Cardiac muscle cell (in vitro differentiated cells and primary cell): ENCODE measurements at regions not wholly inside any gene's neighbourhood (a gene's known extent, or its start where the extent isn't known, plus 50 kb on each side); places are given as distances from the start of the nearest gene placed in this dataset.

Experiments
- DNase-seq, 2 donors: peaks; one replicate each; pipeline versions ENCODE4 v3.0.0 to v3.0.0-alpha.2; 2010 to 2017; ENCODE audit warnings: low read depth in 1 of 2, low spot score in 1 of 2
- H3K27ac ChIP-seq: fragments of 200-600 bp; sonication (generic); 2 replicates; pipeline ENCODE4 v1.5.1; 2016
- H3K27me3 ChIP-seq: fragments of 200-600 bp; sonication (generic); 2 replicates; pipeline ENCODE4 v1.6.0; 2016; ENCODE audit warnings: control low read depth
- H3K36me3 ChIP-seq: fragments of 200-600 bp; sonication (generic); 2 replicates; pipeline ENCODE4 v1.5.1; 2016; ENCODE audit warnings: control low read depth
- H3K4me1 ChIP-seq: fragments of 200-600 bp; sonication (generic); 2 replicates; pipeline ENCODE4 v1.8.1; 2017; ENCODE audit warnings: low read depth, mild to moderate bottlenecking, mixed run types
- H3K4me3 ChIP-seq: fragments of 200-600 bp; sonication (generic); 2 replicates; pipeline ENCODE4 v1.5.1; 2016; ENCODE audit warnings: mild to moderate bottlenecking
- H3K9me3 ChIP-seq: fragments of 200-600 bp; sonication (generic); 2 replicates; pipeline ENCODE4 v1.5.1; 2017; ENCODE audit warnings: low read depth, mild to moderate bottlenecking, control low read depth
- TF ChIP-seq, protein P1 (sequence below): IDR thresholded peaks from 2 replicates; pipeline ENCODE4 v1.5.1; 2012; ENCODE audit warnings: low read depth, mild to moderate bottlenecking, low read length

DNA sequence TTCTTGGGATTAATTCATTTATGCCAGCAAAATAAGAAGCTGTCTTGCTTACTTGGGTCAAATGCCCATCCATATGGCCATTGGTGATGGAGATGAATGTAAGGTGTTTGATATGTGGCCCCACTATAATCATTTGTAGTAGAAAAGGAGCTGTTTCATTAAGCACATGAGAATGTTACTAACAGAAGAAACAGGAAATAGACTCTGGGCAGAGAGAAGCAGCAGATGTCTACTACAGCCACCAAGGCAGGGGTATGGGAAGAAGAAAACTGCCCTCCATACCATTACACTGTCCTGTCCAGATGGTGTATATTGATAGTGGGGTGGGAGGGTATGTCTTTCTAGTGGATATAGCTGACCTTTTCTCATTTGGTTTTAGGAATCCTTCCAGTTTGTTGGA lies 386.6 kb upstream of the CLINT1 start:
- H3K4me1 ChIP-seq, result no peaks in the 10 kb centered on the region

DNA sequence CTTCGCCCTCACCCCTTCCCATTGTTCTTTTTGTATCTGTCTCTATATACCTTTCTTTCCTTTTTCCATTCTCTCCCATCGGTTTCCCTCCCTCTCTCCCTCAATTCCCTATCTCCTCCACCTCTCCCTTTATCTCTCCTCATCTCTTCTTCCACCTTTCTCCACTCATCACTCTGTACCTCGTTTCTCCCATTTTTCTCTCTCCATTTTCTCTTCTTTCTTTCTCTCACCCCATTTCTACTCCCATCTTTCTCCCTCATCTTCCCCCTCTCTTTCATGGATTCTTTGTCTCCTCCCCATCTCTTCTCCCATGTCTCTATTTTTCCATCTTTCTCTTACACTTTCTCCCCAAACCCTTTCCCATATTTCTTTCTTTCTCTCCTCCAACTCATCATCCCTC lies 385.9 kb upstream of the CLINT1 start:
- no peaks in the 10 kb centered on the region for H3K4me1 ChIP-seq
- H3K4me3 ChIP-seq, result no peak overlapping the region
- TF ChIP-seq, protein P1, sequence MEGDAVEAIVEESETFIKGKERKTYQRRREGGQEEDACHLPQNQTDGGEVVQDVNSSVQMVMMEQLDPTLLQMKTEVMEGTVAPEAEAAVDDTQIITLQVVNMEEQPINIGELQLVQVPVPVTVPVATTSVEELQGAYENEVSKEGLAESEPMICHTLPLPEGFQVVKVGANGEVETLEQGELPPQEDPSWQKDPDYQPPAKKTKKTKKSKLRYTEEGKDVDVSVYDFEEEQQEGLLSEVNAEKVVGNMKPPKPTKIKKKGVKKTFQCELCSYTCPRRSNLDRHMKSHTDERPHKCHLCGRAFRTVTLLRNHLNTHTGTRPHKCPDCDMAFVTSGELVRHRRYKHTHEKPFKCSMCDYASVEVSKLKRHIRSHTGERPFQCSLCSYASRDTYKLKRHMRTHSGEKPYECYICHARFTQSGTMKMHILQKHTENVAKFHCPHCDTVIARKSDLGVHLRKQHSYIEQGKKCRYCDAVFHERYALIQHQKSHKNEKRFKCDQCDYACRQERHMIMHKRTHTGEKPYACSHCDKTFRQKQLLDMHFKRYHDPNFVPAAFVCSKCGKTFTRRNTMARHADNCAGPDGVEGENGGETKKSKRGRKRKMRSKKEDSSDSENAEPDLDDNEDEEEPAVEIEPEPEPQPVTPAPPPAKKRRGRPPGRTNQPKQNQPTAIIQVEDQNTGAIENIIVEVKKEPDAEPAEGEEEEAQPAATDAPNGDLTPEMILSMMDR, result no peak
- H3K9me3 ChIP-seq, result no peaks in the 10 kb centered on the region
- no peaks in the 10 kb centered on the region for H3K36me3 ChIP-seq
- no peak overlapping the region for H3K27ac ChIP-seq
- no peaks in the 10 kb centered on the region for H3K27me3 ChIP-seq
- no peak for DNase-seq

More for the DNA sequence above, 386.6 kb upstream of the CLINT1 start:
- no peak for DNase-seq
- Histone ChIP-seq H3K36me3 (no peaks in the 10 kb centered on the region), H3K27ac (no peak overlapping the region), H3K4me3 (no peak overlapping the region), H3K9me3 (no peaks in the 10 kb centered on the region), H3K27me3 (no peaks in the 10 kb centered on the region)
- TF ChIP-seq, protein P1, result no peak

DNA sequence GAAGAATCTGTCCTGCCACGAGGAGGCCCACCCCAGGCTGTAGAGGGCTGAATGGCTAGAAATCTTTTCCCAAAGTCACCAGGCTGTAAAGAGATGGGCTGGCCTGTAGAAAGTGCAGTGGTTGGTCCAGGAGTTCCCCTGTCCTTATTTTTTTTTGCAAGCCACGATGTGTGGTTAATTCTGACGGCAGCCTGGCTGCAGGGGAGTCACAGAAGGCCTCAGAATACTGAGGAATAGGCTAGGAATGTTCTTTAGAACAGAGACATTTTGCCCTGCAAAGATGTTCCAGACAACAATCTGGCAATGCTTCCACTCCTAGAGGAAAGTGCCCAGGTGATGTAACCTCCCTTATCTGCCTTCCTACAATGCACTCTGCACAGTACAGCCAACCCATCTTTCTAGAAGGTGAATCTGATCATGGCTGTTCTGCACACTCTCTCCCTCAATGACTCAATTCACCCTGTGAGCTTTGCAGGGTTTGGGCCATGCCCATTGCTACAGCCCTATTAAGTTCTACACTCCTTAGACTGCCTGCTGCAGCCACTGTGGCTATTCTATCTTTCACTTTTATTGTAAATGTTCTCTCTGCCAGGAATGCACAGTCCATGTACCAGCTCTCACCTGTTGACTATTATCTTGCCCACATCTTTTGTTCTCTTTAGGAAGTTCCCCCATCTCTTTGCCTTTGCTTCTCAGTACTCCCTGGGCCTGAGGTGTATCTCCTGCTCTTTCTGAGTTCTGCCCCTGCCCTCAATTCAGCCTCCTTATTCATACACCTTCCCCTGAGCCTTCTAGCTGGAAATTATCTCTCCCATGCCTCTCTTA lies 377.8 kb upstream of the CLINT1 start:
- H3K4me1 ChIP-seq, result no peaks in the 10 kb centered on the region
- H3K27ac ChIP-seq, result no peak overlapping the region
- TF ChIP-seq, protein P1, result no peak
- peak in 1 of 2 donors; percentile 17 for DNase-seq
- H3K27me3 ChIP-seq, result no peaks in the 10 kb centered on the region
- H3K4me3 ChIP-seq, result no peak overlapping the region
- H3K36me3 ChIP-seq, result no peaks in the 10 kb centered on the region
- H3K9me3 ChIP-seq, result no peaks in the 10 kb centered on the region

DNA sequence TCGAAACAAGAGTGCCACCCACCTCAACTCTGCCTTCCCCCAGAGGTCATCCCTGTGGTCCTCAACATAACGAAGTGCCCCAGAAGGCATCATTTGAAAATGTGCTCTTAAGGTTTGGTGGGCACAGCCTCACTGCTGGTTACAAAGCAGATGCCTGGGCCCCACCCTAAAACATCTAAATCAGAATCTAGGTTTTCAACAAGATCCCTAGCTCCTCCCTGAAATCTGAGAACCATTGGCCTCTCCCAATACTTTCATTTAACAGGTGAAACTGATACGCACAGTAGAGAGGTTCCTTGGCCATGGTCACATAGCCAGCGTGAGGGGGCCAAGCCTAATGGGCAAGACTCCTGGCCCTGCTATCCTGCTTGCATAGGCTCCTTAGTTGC lies 376.2 kb upstream of the CLINT1 start:
- Histone ChIP-seq H3K27ac (no peak overlapping the region), H3K4me3 (no peak overlapping the region), H3K27me3 (no peaks in the 10 kb centered on the region), H3K36me3 (no peaks in the 10 kb centered on the region), H3K4me1 (no peaks in the 10 kb centered on the region), H3K9me3 (no peaks in the 10 kb centered on the region)
- no peak for DNase-seq
- TF ChIP-seq, protein P1, result no peak

DNA sequence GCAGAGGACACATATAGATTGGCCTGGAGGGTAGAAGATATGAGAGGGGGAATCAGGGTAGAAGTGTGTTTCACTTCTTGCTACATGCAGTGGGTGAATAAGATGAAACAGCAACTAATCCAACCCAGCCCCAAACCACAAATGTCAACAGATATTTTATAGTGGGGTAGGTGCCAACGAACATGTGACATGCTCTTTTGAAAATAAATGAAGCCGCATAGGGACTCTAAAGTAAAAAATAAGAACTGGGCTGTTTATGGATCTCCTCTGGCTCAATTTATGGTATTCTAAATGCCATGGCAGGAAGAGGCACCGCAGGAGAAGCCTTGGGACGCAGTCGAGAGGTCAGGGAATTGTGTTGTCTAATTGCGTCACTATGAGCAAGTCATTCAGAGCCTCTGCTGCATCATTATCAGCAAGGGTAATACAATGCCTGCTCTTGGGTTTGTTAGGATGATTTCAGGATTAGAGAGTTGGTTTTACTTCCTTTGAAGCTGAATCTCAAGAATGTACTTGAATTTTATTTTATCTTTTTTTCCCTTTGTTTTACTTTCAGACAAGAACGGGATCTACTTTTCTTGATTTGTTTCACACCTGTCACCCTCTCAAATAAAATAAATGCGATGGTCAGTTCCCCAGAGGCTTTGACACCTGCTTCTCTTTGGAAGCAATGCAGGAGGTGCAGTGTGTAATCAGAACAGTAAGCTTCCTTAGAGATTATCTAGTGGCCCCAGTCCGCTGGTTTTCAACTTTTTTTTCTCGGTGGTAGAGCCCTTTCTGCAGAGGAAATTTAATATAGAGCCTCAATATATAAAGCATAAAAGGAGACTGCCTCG lies 375.6 kb upstream of the CLINT1 start:
- peak in 1 of 2 donors; percentile 42 for DNase-seq
- TF ChIP-seq, protein P1, result no peak

More for the DNA sequence above, 375.6 kb upstream of the CLINT1 start:
- Histone ChIP-seq H3K36me3 (no peaks in the 10 kb centered on the region), H3K4me1 (no peaks in the 10 kb centered on the region), H3K27me3 (no peaks in the 10 kb centered on the region), H3K4me3 (no peak overlapping the region), H3K9me3 (no peaks in the 10 kb centered on the region), H3K27ac (no peak overlapping the region)
